HEK293 (cell line): ENCODE measurements at regions not wholly inside any gene's neighbourhood (a gene's known extent, or its start where the extent isn't known, plus 50 kb on each side); places are given as distances from the start of the nearest gene placed in this dataset.

Experiments
- CTCF ChIA-PET: fragments of 350-600 bp; formaldehyde crosslinking; extraction: SDS; loops from one replicate; lab custom pipeline; 2021; ENCODE audit warnings: antibody characterized with exemption; lab: Yijun Ruan, JAX
- POLR2A ChIA-PET: fragments of 300-600 bp; formaldehyde crosslinking; extraction: SDS; loops from one replicate; lab custom pipeline; 2020; ENCODE audit warnings: antibody characterized with exemption, inconsistent platforms; lab: Yijun Ruan, JAX
- H3K27ac ChIP-seq: fragments of 200-500 bp; sonication (Bioruptor generic); 2 replicates; pipeline ENCODE4 v1.5.1; 2014; ENCODE audit warnings: low read depth, low read length, control low read depth, inconsistent platforms; ENCODE audit errors: extremely low read depth
- H3K36me3 ChIP-seq, 2 experiments: fragments of 200-500 bp in 1 of 2; sonication (Bioruptor generic) in 1 of 2; 1 replicate in 1 of 2; 2 replicates in 1 of 2; pipeline ENCODE4 v1.5.1; 2014 to 2017; ENCODE audit warnings: inconsistent platforms in 2 of 2, low read length in 2 of 2; ENCODE audit not compliant: control insufficient read depth in 2 of 2, insufficient read depth in 1 of 2
- H3K4me1 ChIP-seq: fragments of 200-500 bp; sonication (Bioruptor generic); 2 replicates; pipeline ENCODE4 v1.5.1; 2014; ENCODE audit warnings: mild to moderate bottlenecking, low read length, inconsistent platforms; ENCODE audit not compliant: control insufficient read depth, insufficient read depth
- H3K4me3 ChIP-seq: 2 replicates; pipeline ENCODE4 v1.5.1; 2011; ENCODE audit warnings: low read depth, mild to moderate bottlenecking, control low read depth, low read length, moderate library complexity
- H3K9me3 ChIP-seq: fragments of 200-500 bp; sonication (Bioruptor generic); 2 replicates; pipeline ENCODE4 v1.5.1; 2014; ENCODE audit warnings: low read depth, low read length, inconsistent platforms; ENCODE audit not compliant: control insufficient read depth, insufficient read depth
- ATF2 ChIP-seq: fragments of 450-650 bp; formaldehyde crosslinking; IDR thresholded peaks from 2 replicates; pipeline ENCODE4 v1.5.1; 2016; ENCODE audit warnings: missing biosample characterization, missing genetic modification characterization, low read depth
- GLI2 ChIP-seq: fragments of 450-650 bp; formaldehyde crosslinking; IDR thresholded peaks from 2 replicates; pipeline ENCODE4; 2017; ENCODE audit warnings: missing biosample characterization, missing genetic modification characterization, low read depth, borderline replicate concordance
- KLF10 ChIP-seq: fragments of 450-650 bp; IDR thresholded peaks from 2 replicates; pipeline ENCODE4 v1.5.1; 2018; ENCODE audit warnings: missing biosample characterization, mild to moderate bottlenecking, missing genetic modification characterization
- KLF8 ChIP-seq: fragments of 450-650 bp; formaldehyde crosslinking; IDR thresholded peaks from 2 replicates; pipeline ENCODE4 v1.5.1; 2016; ENCODE audit warnings: missing biosample characterization, missing genetic modification characterization
- PRDM1 ChIP-seq: fragments of 450-650 bp; formaldehyde crosslinking; IDR thresholded peaks from 2 replicates; pipeline ENCODE4; 2016; ENCODE audit warnings: missing biosample characterization, missing genetic modification characterization
- SCRT2 ChIP-seq: fragments of 450-650 bp; formaldehyde crosslinking; IDR thresholded peaks from 2 replicates; pipeline ENCODE4 v1.5.1; 2016; ENCODE audit warnings: missing biosample characterization, missing genetic modification characterization
- YY1 ChIP-seq: fragments of 450-650 bp; formaldehyde crosslinking; IDR thresholded peaks from 2 replicates; pipeline ENCODE4 v1.5.1; 2018; ENCODE audit warnings: missing biosample characterization, missing genetic modification characterization
- YY2 ChIP-seq: fragments of 450-650 bp; formaldehyde crosslinking; IDR thresholded peaks from 2 replicates; pipeline ENCODE4 v1.5.1; 2016; ENCODE audit warnings: missing biosample characterization, missing genetic modification characterization
- ZBTB17 ChIP-seq: fragments of 450-650 bp; formaldehyde crosslinking; IDR thresholded peaks from 2 replicates; pipeline ENCODE4 v1.5.1; 2016; ENCODE audit warnings: missing biosample characterization, missing genetic modification characterization
- ZFP37 ChIP-seq: fragments of 450-650 bp; formaldehyde crosslinking; IDR thresholded peaks from 2 replicates; pipeline ENCODE4 v1.5.1; 2016; ENCODE audit warnings: missing biosample characterization, missing genetic modification characterization
- ZNF10 ChIP-seq: fragments of 450-650 bp; formaldehyde crosslinking; IDR thresholded peaks from 2 replicates; pipeline ENCODE4 v1.5.1; 2017; ENCODE audit warnings: missing biosample characterization, missing genetic modification characterization
- ZNF138 ChIP-seq: fragments of 450-650 bp; formaldehyde crosslinking; IDR thresholded peaks from 2 replicates; pipeline ENCODE4 v1.5.1; 2016; ENCODE audit warnings: missing biosample characterization, missing genetic modification characterization, borderline replicate concordance
- ZNF169 ChIP-seq: fragments of 450-650 bp; formaldehyde crosslinking; IDR thresholded peaks from 2 replicates; pipeline ENCODE4 v1.5.1; 2016; ENCODE audit warnings: missing biosample characterization, missing genetic modification characterization
- ZNF174 ChIP-seq: fragments of 450-650 bp; formaldehyde crosslinking; IDR thresholded peaks from 2 replicates; pipeline ENCODE4 v1.5.0; 2017; ENCODE audit warnings: missing biosample characterization, mild to moderate bottlenecking, missing genetic modification characterization
- ZNF2 ChIP-seq: fragments of 450-650 bp; formaldehyde crosslinking; IDR thresholded peaks from 2 replicates; pipeline ENCODE4 v1.5.1; 2016; ENCODE audit warnings: missing biosample characterization, missing genetic modification characterization
- ZNF221 ChIP-seq: fragments of 450-650 bp; formaldehyde crosslinking; IDR thresholded peaks from 2 replicates; pipeline ENCODE4 v1.5.1; 2017; ENCODE audit warnings: missing biosample characterization, missing genetic modification characterization, borderline replicate concordance
- ZNF302 ChIP-seq: fragments of 450-650 bp; formaldehyde crosslinking; IDR thresholded peaks from 2 replicates; pipeline ENCODE4 v1.5.1; 2016; ENCODE audit warnings: missing biosample characterization, missing genetic modification characterization, low read depth
- ZNF335 ChIP-seq: fragments of 450-650 bp; formaldehyde crosslinking; conservative IDR thresholded peaks from 2 replicates; pipeline ENCODE4 v1.5.1; 2016; ENCODE audit warnings: missing biosample characterization, missing genetic modification characterization
- ZNF354C ChIP-seq: fragments of 450-650 bp; formaldehyde crosslinking; IDR thresholded peaks from 2 replicates; pipeline ENCODE4 v1.5.1; 2016; ENCODE audit warnings: missing biosample characterization, missing genetic modification characterization, low read depth, borderline replicate concordance
- ZNF398 ChIP-seq: fragments of 450-650 bp; formaldehyde crosslinking; IDR thresholded peaks from 2 replicates; pipeline ENCODE4 v1.5.1; 2017; ENCODE audit warnings: missing biosample characterization, missing genetic modification characterization
- ZNF549 ChIP-seq: fragments of 450-650 bp; IDR thresholded peaks from 2 replicates; pipeline ENCODE4 v1.5.1; 2018; ENCODE audit warnings: missing biosample characterization, missing genetic modification characterization, mild to moderate bottlenecking, inconsistent platforms, moderate library complexity
- ZNF555 ChIP-seq: fragments of 450-650 bp; formaldehyde crosslinking; conservative IDR thresholded peaks from 2 replicates; pipeline ENCODE4 v1.5.1; 2017; ENCODE audit warnings: missing biosample characterization, mild to moderate bottlenecking, missing genetic modification characterization, inconsistent platforms
- ZNF585B ChIP-seq: fragments of 450-650 bp; formaldehyde crosslinking; IDR thresholded peaks from 2 replicates; pipeline ENCODE4 v1.5.1; 2016; ENCODE audit warnings: missing biosample characterization, missing genetic modification characterization
- ZNF660 ChIP-seq: fragments of 450-650 bp; IDR thresholded peaks from 2 replicates; pipeline ENCODE4 v1.5.1; 2018; ENCODE audit warnings: missing biosample characterization, mild to moderate bottlenecking, missing genetic modification characterization
- TF ChIP-seq, protein P1 (sequence below): fragments of 450-650 bp; formaldehyde crosslinking; conservative IDR thresholded peaks from 2 replicates; pipeline ENCODE4 v1.5.1; 2016; ENCODE audit warnings: low read depth, missing biosample characterization, missing genetic modification characterization

GRCh38 chr10:78552261-78552811 lies 516.4 kb upstream of the ZMIZ1 start (continued):
- TF ChIP-seq ZNF398 (tag by site-specific recombination) = no peak
- no peak for TF ChIP-seq ZNF221
- TF ChIP-seq GLI2 = no peak
- no peak for TF ChIP-seq ZNF10
- TF ChIP-seq ZBTB17 (tag by site-specific recombination) = no peak
- no peak for TF ChIP-seq ZNF354C (tag by site-specific recombination)
- no peak for TF ChIP-seq ZNF174
- no peak for TF ChIP-seq ZNF2 (tag by site-specific recombination)

- H3K4me1 ChIP-seq = peaks cover 9% of the 10 kb centered on the region
- ChIA-PET POLR2A (no interaction called here), CTCF (no interaction called here)
- no peak for TF ChIP-seq ZFP37 (tag by site-specific recombination)
- H3K4me3 ChIP-seq = no peak overlapping the region
- H3K36me3 ChIP-seq = no peaks in the 10 kb centered on the region
- no peak overlapping the region for H3K27ac ChIP-seq
- no peaks in the 10 kb centered on the region for H3K9me3 ChIP-seq
These were observed 515.0 kb upstream of the ZMIZ1 start for GRCh38 chr10:78553792-78554191.

DNA sequence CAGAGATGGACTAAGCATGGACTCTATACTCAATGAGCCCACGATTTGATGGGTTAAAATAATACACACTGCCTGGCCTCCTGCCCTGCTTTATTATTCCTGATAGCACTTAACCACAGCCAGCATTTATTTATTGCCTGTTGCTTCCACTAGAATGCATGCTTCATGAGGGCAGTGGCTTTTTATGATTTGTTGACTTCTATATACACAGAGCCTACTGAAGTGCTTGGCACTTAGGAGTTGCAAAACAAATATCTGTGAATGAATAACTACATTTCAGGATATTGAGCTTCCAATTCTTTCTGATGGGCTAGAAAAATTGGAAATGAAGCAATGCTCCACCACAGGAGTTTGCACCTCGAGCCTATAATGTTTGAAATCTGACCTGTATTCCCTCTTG lies 513.6 kb upstream of the ZMIZ1 start:
- Histone ChIP-seq H3K4me1 (peaks cover 3% of the 10 kb centered on the region), H3K27ac (no peak overlapping the region), H3K36me3 (no peaks in the 10 kb centered on the region), H3K4me3 (no peak overlapping the region), H3K9me3 (no peaks in the 10 kb centered on the region)
- TF ChIP-seq SCRT2 (0 out of 2 replicates have a peak, but pooled peaks have one; percentile 12), ZNF335 (tag by site-specific recombination) (no peak)
- POLR2A ChIA-PET = no interaction called here
- CTCF ChIA-PET = no interaction called here

DNA sequence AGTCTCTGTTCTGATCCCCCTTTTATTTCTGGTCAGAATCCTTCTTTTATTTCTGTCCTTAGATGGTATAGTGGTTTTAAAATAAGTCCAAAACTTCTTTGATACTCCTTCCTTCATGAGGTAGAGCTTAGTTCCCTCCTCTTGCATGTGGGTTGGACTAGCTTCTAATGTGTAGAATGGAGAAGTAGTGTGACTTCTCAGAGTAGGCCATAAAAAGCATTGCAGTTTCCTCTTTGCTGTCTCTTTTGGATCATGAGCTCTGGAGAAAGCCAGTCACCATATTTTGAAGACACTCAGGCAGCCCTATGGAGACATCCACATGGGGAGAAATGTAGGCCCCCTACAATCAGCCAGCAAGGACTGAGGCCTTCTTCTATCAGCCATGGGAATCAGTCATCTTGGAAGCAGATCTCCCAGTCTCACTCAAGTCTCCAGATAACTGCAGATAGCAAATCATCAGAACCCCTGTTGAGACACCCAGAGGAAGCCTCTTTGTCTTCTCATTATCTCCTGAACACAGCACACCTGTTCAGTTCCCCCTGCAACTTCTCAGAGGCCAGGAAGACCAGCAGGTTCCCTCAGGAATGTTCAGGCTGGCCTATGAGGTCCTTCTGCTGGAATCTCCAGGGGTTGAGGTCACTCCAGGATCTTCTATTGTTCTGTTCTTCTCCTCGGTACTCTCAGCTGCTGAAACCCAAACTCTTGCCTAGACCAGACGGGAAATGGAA lies 511.9 kb upstream of the ZMIZ1 start:
- no peaks in the 10 kb centered on the region for H3K4me1 ChIP-seq
- H3K9me3 ChIP-seq = no peaks in the 10 kb centered on the region
- POLR2A ChIA-PET = no interaction called here
- no peak overlapping the region for H3K4me3 ChIP-seq
- H3K27ac ChIP-seq = no peak overlapping the region
- no peaks in the 10 kb centered on the region for H3K36me3 ChIP-seq
- CTCF ChIA-PET = no interaction called here
- TF ChIP-seq YY2 (no peak), KLF8 (no peak), ATF2 (no peak), ZNF138 (tag by site-specific recombination) (no peak), PRDM1 (tag by site-specific recombination) (no peak), ZNF660 (tag by site-specific recombination) (no peak), ZNF549 (tag by site-specific recombination) (no peak), KLF10 (tag by site-specific recombination) (no peak), ZNF555 (tag by site-specific recombination) (no peak), YY1 (no peak), ZNF2 (tag by site-specific recombination) (no peak), ZNF585B (tag by site-specific recombination) (no peak), ZNF169 (tag by site-specific recombination) (no peak), ZNF302 (tag by site-specific recombination) (no peak)
- TF ChIP-seq, protein P1, sequence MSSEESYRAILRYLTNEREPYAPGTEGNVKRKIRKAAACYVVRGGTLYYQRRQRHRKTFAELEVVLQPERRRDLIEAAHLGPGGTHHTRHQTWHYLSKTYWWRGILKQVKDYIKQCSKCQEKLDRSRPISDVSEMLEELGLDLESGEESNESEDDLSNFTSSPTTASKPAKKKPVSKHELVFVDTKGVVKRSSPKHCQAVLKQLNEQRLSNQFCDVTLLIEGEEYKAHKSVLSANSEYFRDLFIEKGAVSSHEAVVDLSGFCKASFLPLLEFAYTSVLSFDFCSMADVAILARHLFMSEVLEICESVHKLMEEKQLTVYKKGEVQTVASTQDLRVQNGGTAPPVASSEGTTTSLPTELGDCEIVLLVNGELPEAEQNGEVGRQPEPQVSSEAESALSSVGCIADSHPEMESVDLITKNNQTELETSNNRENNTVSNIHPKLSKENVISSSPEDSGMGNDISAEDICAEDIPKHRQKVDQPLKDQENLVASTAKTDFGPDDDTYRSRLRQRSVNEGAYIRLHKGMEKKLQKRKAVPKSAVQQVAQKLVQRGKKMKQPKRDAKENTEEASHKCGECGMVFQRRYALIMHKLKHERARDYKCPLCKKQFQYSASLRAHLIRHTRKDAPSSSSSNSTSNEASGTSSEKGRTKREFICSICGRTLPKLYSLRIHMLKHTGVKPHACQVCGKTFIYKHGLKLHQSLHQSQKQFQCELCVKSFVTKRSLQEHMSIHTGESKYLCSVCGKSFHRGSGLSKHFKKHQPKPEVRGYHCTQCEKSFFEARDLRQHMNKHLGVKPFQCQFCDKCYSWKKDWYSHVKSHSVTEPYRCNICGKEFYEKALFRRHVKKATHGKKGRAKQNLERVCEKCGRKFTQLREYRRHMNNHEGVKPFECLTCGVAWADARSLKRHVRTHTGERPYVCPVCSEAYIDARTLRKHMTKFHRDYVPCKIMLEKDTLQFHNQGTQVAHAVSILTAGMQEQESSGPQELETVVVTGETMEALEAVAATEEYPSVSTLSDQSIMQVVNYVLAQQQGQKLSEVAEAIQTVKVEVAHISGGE (tag by site-specific recombination) = no peak
